ENCODE measurements at regions not wholly inside any gene's neighbourhood (a gene's known extent, or its start where the extent isn't known, plus 50 kb on each side); places are given as distances from the start of the nearest gene placed in this dataset.
"Not testable (repeated sequence)": the region's sequence is repeated elsewhere in the genome, so short reads cannot be mapped to it uniquely, and the experiment has no call there.

- no peak for DNase-seq (ENCODE audit: low spot score)
Observed at GRCh38 chr13:80881942-80882445, 541.1 kb upstream of the SPRY2 start.

- no peak for DNase-seq (ENCODE audit: low spot score)
Observed at GRCh38 chr13:80881495-80881894, 540.6 kb upstream of the SPRY2 start.

GRCh38 chr13:80881034-80881433 lies 540.1 kb upstream of the SPRY2 start:
- DNase-seq (ENCODE audit: low spot score) = no peak

GRCh38 chr13:80877944-80878241 lies 537.0 kb upstream of the SPRY2 start:
- no peak for DNase-seq (ENCODE audit: low spot score)

GRCh38 chr13:80877209-80877943 lies 536.5 kb upstream of the SPRY2 start:
- DNase-seq (ENCODE audit: low spot score) = no peak

GRCh38 chr13:80873589-80873988 lies 532.7 kb upstream of the SPRY2 start:
- no peak for DNase-seq (ENCODE audit: low spot score)

- not testable (repeated sequence) for DNase-seq (ENCODE audit: low spot score)
Observed at GRCh38 chr13:80871971-80872370, 531.0 kb upstream of the SPRY2 start.

- DNase-seq (ENCODE audit: low spot score) = no peak
Observed at GRCh38 chr13:80871481-80871880, 530.6 kb upstream of the SPRY2 start.

- DNase-seq (ENCODE audit: low spot score) = no peak
Observed at GRCh38 chr13:80870186-80870585, 529.3 kb upstream of the SPRY2 start.

- no peak for DNase-seq (ENCODE audit: low spot score)
Observed at GRCh38 chr13:80866921-80867320, 526.0 kb upstream of the SPRY2 start.

- DNase-seq (ENCODE audit: low spot score) = no peak
Observed at GRCh38 chr13:80865329-80865728, 524.4 kb upstream of the SPRY2 start.

- no peak for DNase-seq (ENCODE audit: low spot score)
Observed at GRCh38 chr13:80862456-80862855, 521.5 kb upstream of the SPRY2 start.

GRCh38 chr13:80860845-80861244 lies 519.9 kb upstream of the SPRY2 start:
- DNase-seq (ENCODE audit: low spot score) = no peak

- DNase-seq (ENCODE audit: low spot score) = no peak
Observed at GRCh38 chr13:80858131-80858530, 517.2 kb upstream of the SPRY2 start.

GRCh38 chr13:80857321-80857720 lies 516.4 kb upstream of the SPRY2 start:
- no peak for DNase-seq (ENCODE audit: low spot score)

- no peak for DNase-seq (ENCODE audit: low spot score)
Observed at GRCh38 chr13:80850771-80851170, 509.8 kb upstream of the SPRY2 start.

- no peak for DNase-seq (ENCODE audit: low spot score)
Observed at GRCh38 chr13:80844164-80844563, 503.2 kb upstream of the SPRY2 start.

GRCh38 chr13:80841414-80841813 lies 500.5 kb upstream of the SPRY2 start:
- no peak for DNase-seq (ENCODE audit: low spot score)

- no peak for DNase-seq (ENCODE audit: low spot score)
Observed at GRCh38 chr13:80840316-80840976, 499.5 kb upstream of the SPRY2 start.

GRCh38 chr13:80835902-80836301 lies 495.0 kb upstream of the SPRY2 start:
- DNase-seq (ENCODE audit: low spot score) = no peak

- DNase-seq (ENCODE audit: low spot score) = no peak
Observed at GRCh38 chr13:80830431-80830830, 489.5 kb upstream of the SPRY2 start.

- no peak for DNase-seq (ENCODE audit: low spot score)
Observed at GRCh38 chr13:80828759-80829158, 487.8 kb upstream of the SPRY2 start.

- no peak for DNase-seq (ENCODE audit: low spot score)
Observed at GRCh38 chr13:80825276-80825675, 484.4 kb upstream of the SPRY2 start.

- DNase-seq (ENCODE audit: low spot score) = no peak
Observed at GRCh38 chr13:80824229-80824628, 483.3 kb upstream of the SPRY2 start.
